B cell (primary cell): ENCODE measurements at regions not wholly inside any gene's neighbourhood (a gene's known extent, or its start where the extent isn't known, plus 50 kb on each side); places are given as distances from the start of the nearest gene placed in this dataset.

Source experiments
- ATAC-seq: fragments of 200-7000 bp; cut with Tn5 transposase; one replicate; pipeline ENCODE4 v1.10.0; 2021; ENCODE audit warnings: low read depth, mild to moderate bottlenecking, moderate number of reproducible peaks, moderate library complexity
- CTCF ChIA-PET: fragments of 350-600 bp; sonication (Branson Sonifier 250); formaldehyde crosslinking; loops from one replicate; lab custom pipeline; 2021; ENCODE audit warnings: antibody characterized with exemption, inconsistent platforms; lab: Charles Lee
- POLR2A ChIA-PET: fragments of 350-600 bp; sonication (Branson Sonifier 250); formaldehyde crosslinking; loops from one replicate; lab custom pipeline; 2021; ENCODE audit warnings: antibody characterized with exemption; lab: Charles Lee
- DNase-seq: peaks from one replicate; pipeline ENCODE4 v3.0.0; 2013
- H2AFZ ChIP-seq: 2 replicates; pipeline ENCODE4 v1.6.1; 2012; ENCODE audit warnings: mild to moderate bottlenecking, low read depth, low read length; ENCODE audit not compliant: insufficient read depth, poor library complexity, severe bottlenecking
- H3K27ac ChIP-seq, 2 donors: 1 replicate in 1 of 2; 2 replicates in 1 of 2; pipeline ENCODE4 v1.5.1; 2012 to 2013; ENCODE audit warnings: low read length in 2 of 2, mild to moderate bottlenecking in 2 of 2, moderate library complexity in 1 of 2
- H3K27me3 ChIP-seq, 4 experiments: fragments of 200-600 bp in 1 of 4; sonication (generic) in 1 of 4; replicated peaks in 1 of 4; 1 replicate in 2 of 4; 2 replicates in 2 of 4; pipeline versions ENCODE4 v1.6.1 to v1.7.0; 2013 to 2016; ENCODE audit warnings: low read length in 3 of 4, mild to moderate bottlenecking in 2 of 4, mixed read lengths in 1 of 4, moderate library complexity in 1 of 4; ENCODE audit not compliant: insufficient read depth in 4 of 4, control insufficient read depth in 3 of 4; ENCODE audit errors: control extremely low read depth in 1 of 4
- H3K36me3 ChIP-seq, 2 experiments: replicated peaks in 1 of 2; 1 replicate in 1 of 2; 2 replicates in 1 of 2; pipeline versions ENCODE4 v1.6.1 to v1.7.1; 2013; ENCODE audit warnings: low read length in 1 of 2; ENCODE audit not compliant: insufficient read depth in 2 of 2, control insufficient read depth in 1 of 2; ENCODE audit errors: control extremely low read depth in 1 of 2, extremely low read depth in 1 of 2
- H3K4me1 ChIP-seq, 2 donors: fragments of 200-600 bp in 1 of 2; sonication (generic) in 1 of 2; 1 replicate in 1 of 2; 2 replicates in 1 of 2; pipeline versions ENCODE4 v1.5.1 to v1.6.1; 2013 to 2017; ENCODE audit warnings: low read length in 2 of 2; ENCODE audit not compliant: control insufficient read depth in 2 of 2, insufficient read depth in 2 of 2
- H3K4me2 ChIP-seq: replicated peaks from 2 replicates; pipeline ENCODE3; 2012; ENCODE audit warnings: mild to moderate bottlenecking, low read depth, low read length; ENCODE audit not compliant: poor library complexity, severe bottlenecking
- H3K4me3 ChIP-seq, 5 experiments: fragments of 200-600 bp in 1 of 5; sonication (generic) in 1 of 5; 1 replicate in 3 of 5; 2 replicates in 2 of 5; pipeline versions ENCODE4 v1.5.1 to v1.7.0; 2011 to 2016; ENCODE audit warnings: low read length in 4 of 5, mild to moderate bottlenecking in 4 of 5, low read depth in 2 of 5, control low read depth in 1 of 5, moderate library complexity in 1 of 5; ENCODE audit not compliant: insufficient read depth in 1 of 5; ENCODE audit errors: control extremely low read depth in 1 of 5, extremely low read depth in 1 of 5
- H3K79me2 ChIP-seq: fragments of 200-600 bp; sonication (generic); one replicate; pipeline ENCODE4 v1.6.0; 2016; ENCODE audit warnings: low read length; ENCODE audit not compliant: control insufficient read depth, insufficient read depth
- H3K9ac ChIP-seq: fragments of 200-600 bp; sonication (generic); 2 replicates; pipeline ENCODE4 v1.6.1; 2017; ENCODE audit warnings: mild to moderate bottlenecking, low read length, moderate library complexity
- H3K9me3 ChIP-seq, 3 donors: one replicate each; pipeline versions ENCODE4 v1.6.1 to v1.7.1; 2013; ENCODE audit warnings: low read length in 2 of 3; ENCODE audit not compliant: control insufficient read depth in 2 of 3, insufficient read depth in 1 of 3; ENCODE audit errors: control extremely low read depth in 1 of 3
- H4K20me1 ChIP-seq: 2 replicates; pipeline ENCODE4 v1.6.0; 2012; ENCODE audit warnings: mild to moderate bottlenecking, low read length; ENCODE audit not compliant: insufficient read depth, control insufficient read depth, poor library complexity, severe bottlenecking
- H3K27ac Mint-ChIP-seq: one replicate; pipeline ENCODE4 v1.8.0; 2021; ENCODE audit warnings: mixed read lengths
- H3K27me3 Mint-ChIP-seq: one replicate; pipeline ENCODE4 v1.8.0; 2021; ENCODE audit warnings: mixed read lengths
- H3K4me1 Mint-ChIP-seq: one replicate; pipeline ENCODE4 v1.8.0; 2021; ENCODE audit warnings: mixed read lengths
- H3K4me3 Mint-ChIP-seq: one replicate; pipeline ENCODE4 v1.8.0; 2021; ENCODE audit warnings: mixed read lengths
- H3K9me3 Mint-ChIP-seq: one replicate; pipeline ENCODE4 v1.8.0; 2022; ENCODE audit warnings: mixed read lengths; ENCODE audit not compliant: insufficient read depth
- CTCF ChIP-seq: fragments of 200-600 bp; IDR thresholded peaks from one replicate; pipeline ENCODE4 v1.8.0; 2022; ENCODE audit warnings: antibody characterized with exemption, mild to moderate bottlenecking
- EZH2 ChIP-seq: IDR thresholded peaks from 2 replicates; pipeline ENCODE4 v1.6.1; 2012; ENCODE audit warnings: borderline replicate concordance, low read depth, mild to moderate bottlenecking, moderate library complexity, low read length; ENCODE audit not compliant: insufficient read depth, poor library complexity, severe bottlenecking
- WGBS: methylation state at CpG from one replicate; pipeline ENCODE4 v1.1.5; 2013; ENCODE audit warnings: missing lambda C conversion rate; ENCODE audit not compliant: insufficient coverage; 5-methylcytosine and 5-hydroxymethylcytosine counted together
- intact Hi-C: fragments of 100-400 bp; cut with micrococcal nuclease; formaldehyde crosslinking; loops from one replicate; pipeline ENCODE4 v1.10.0; 2022

GRCh38 chr15:39242345-39242744, 338.5 kb upstream of the THBS1 start:
- POLR2A ChIA-PET: no interaction called here
- Mint-ChIP-seq H3K4me3 (no peak overlapping the region), H3K27ac (no peak overlapping the region), H3K27me3 (no peaks in the 10 kb centered on the region), H3K4me1 (no peaks in the 10 kb centered on the region), H3K9me3 (no peaks in the 10 kb centered on the region)
- Histone ChIP-seq H3K4me3 (no peak overlapping the region), H4K20me1 (no peaks in the 10 kb centered on the region), H3K27ac (no peak overlapping the region), H3K36me3 (no peaks in the 10 kb centered on the region), H3K27me3 (no peaks in the 10 kb centered on the region), H2AFZ (no peak overlapping the region), H3K9me3 (peaks cover 0 to 1% (median 0%) of the 10 kb centered on the region in 3 donors), H3K4me1 (no peaks in the 10 kb centered on the region), H3K79me2 (no peaks in the 10 kb centered on the region), H3K4me2 (no peak overlapping the region), H3K9ac (no peak overlapping the region)
- DNase-seq: no peak
- no peak for TF ChIP-seq CTCF
- no peak for TF ChIP-seq EZH2
- intact Hi-C loops: no loop called here
- ATAC-seq: no peak
- CTCF ChIA-PET: no interaction called here

- H3K4me2 ChIP-seq: no peak overlapping the region
- WGBS: no CpG with 5 or more reads among the region's 1 CpG
- no peaks in the 10 kb centered on the region for H4K20me1 ChIP-seq
- no peaks in the 10 kb centered on the region for H3K27me3 ChIP-seq
- no peak overlapping the region for H3K27ac ChIP-seq
- ATAC-seq: no peak
- TF ChIP-seq CTCF (no peak), EZH2 (no peak)
- ChIA-PET CTCF (no interaction called here), POLR2A (no interaction called here)
- no peak overlapping the region for H2AFZ ChIP-seq
- no peak for DNase-seq
- Mint-ChIP-seq H3K4me3 (no peak overlapping the region), H3K9me3 (no peaks in the 10 kb centered on the region), H3K27me3 (no peaks in the 10 kb centered on the region), H3K27ac (no peak overlapping the region), H3K4me1 (no peaks in the 10 kb centered on the region)
- no peaks in the 10 kb centered on the region for H3K4me1 ChIP-seq
- H3K79me2 ChIP-seq: no peaks in the 10 kb centered on the region
- no peaks in the 10 kb centered on the region for H3K36me3 ChIP-seq
- intact Hi-C loops: no loop called here
- no peak overlapping the region for H3K4me3 ChIP-seq
- H3K9ac ChIP-seq: no peak overlapping the region
- peaks cover 0 to 1% (median 0%) of the 10 kb centered on the region in 3 donors for H3K9me3 ChIP-seq
These were observed 337.5 kb upstream of the THBS1 start for GRCh38 chr15:39243396-39243795.
